ENCODE measurements at regions not wholly inside any gene's neighbourhood (a gene's known extent, or its start where the extent isn't known, plus 50 kb on each side); places are given as distances from the start of the nearest gene placed in this dataset.

DNA sequence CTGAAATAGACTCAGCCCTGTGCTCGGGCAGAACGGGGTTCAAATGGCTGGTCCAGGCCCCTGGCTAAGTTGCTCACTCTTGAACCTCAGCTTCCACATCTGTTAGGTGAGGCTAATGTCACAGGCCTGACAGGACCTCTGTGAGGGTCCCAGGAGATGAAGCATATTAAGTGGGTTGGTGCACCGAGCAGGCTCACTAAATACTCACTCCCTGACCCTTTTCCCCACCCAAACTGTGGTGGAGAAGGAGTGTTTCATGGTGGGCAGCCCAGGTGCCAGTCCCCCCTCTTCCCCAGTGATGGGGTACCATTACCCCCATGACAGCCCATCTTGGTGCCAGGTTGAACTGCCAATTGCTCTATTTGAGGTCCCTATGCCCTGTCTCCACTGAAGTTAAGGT, 286.0 kb downstream of the MYCN start:
- no peak for DNase-seq (ENCODE audit: extremely low spot score)
- CTCF ChIA-PET, result no interaction called here
- POLR2A ChIA-PET, result no interaction called here

DNA sequence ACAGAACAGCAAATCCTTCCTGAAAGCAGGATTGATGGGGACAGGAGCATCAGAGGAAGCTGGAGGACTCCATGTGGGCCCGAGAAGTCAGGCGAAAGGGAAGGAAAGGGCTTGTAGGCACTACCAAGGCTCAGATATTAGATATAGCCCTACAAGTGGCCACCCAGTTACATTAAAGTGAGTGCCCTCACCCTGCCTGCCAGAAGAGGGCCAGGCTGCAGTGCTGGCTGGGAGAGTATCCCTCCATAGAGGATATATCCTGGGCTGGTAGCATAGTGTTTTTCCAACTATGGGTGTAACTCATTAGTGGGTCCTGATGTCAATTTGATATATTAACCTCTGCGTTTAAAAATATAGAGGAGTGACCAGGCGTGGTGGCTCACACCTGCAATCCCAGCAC, 285.2 kb downstream of the MYCN start:
- CTCF ChIA-PET, result no interaction called here
- DNase-seq (ENCODE audit: extremely low spot score), result no peak
- POLR2A ChIA-PET, result no interaction called here
- TF ChIP-seq L3MBTL2 (conservative IDR thresholded peaks at IDR 0.05), result no peak
- no peak for TF ChIP-seq CTBP1 (IDR thresholded peaks at IDR 0.05; ENCODE audit: borderline replicate concordance)

More for the DNA sequence above, 286.0 kb downstream of the MYCN start:
- no peak for TF ChIP-seq LEF1 (IDR thresholded peaks at IDR 0.05; ENCODE audit: borderline replicate concordance)
- TF ChIP-seq ELF4 (IDR thresholded peaks at IDR 0.05), result no peak
- TF ChIP-seq NFRKB (IDR thresholded peaks at IDR 0.05), result no peak
- no peak for TF ChIP-seq SP1 (IDR thresholded peaks at IDR 0.05)
- TF ChIP-seq TARDBP (IDR thresholded peaks at IDR 0.05), result no peak

DNA sequence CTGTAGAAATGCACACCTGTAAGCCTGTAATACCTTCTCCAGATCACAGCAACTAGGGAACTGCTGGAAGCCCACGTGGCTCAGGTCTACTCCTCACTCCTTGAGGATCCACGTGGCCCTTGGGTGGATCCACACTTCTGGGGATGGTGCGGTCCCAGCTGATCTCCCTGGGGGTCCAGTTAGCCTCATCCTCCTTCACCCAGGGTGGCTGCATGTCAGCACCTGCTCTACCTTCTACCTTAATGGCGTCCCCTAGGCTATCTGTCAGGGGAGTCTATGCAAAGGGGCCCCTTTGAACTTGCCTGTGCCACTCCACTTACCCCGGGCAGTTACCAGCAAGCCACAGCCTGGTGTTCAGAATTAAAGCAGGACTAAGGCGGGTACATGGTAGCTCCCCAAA, 284.7 kb downstream of the MYCN start:
- POLR2A ChIA-PET, result no interaction called here
- TF ChIP-seq FOXA1 (IDR thresholded peaks at IDR 0.05) (no peak), NFRKB (IDR thresholded peaks at IDR 0.05) (no peak), L3MBTL2 (conservative IDR thresholded peaks at IDR 0.05) (no peak), SP1 (IDR thresholded peaks at IDR 0.05) (no peak), ARNT (IDR thresholded peaks at IDR 0.05) (no peak), SUZ12 (IDR thresholded peaks at IDR 0.05) (no peak), ZNF384 (IDR thresholded peaks at IDR 0.05) (no peak), LEF1 (IDR thresholded peaks at IDR 0.05; ENCODE audit: borderline replicate concordance) (no peak), HDGF (IDR thresholded peaks at IDR 0.05; ENCODE audit: borderline replicate concordance) (no peak), TARDBP (IDR thresholded peaks at IDR 0.05) (no peak), ELF4 (IDR thresholded peaks at IDR 0.05) (no peak), CTBP1 (IDR thresholded peaks at IDR 0.05; ENCODE audit: borderline replicate concordance) (no peak), BHLHE40 (IDR thresholded peaks at IDR 0.05; ENCODE audit: borderline replicate concordance) (no peak), FOXM1 (IDR thresholded peaks at IDR 0.05; ENCODE audit: borderline replicate concordance) (no peak), FOXK2 (IDR thresholded peaks at IDR 0.05) (no peak)
- TF ChIP-seq, protein P1, sequence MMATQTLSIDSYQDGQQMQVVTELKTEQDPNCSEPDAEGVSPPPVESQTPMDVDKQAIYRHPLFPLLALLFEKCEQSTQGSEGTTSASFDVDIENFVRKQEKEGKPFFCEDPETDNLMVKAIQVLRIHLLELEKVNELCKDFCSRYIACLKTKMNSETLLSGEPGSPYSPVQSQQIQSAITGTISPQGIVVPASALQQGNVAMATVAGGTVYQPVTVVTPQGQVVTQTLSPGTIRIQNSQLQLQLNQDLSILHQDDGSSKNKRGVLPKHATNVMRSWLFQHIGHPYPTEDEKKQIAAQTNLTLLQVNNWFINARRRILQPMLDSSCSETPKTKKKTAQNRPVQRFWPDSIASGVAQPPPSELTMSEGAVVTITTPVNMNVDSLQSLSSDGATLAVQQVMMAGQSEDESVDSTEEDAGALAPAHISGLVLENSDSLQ (IDR thresholded peaks at IDR 0.05), result no peak
- no peak for DNase-seq (ENCODE audit: extremely low spot score)
- CTCF ChIA-PET, result no interaction called here

DNA sequence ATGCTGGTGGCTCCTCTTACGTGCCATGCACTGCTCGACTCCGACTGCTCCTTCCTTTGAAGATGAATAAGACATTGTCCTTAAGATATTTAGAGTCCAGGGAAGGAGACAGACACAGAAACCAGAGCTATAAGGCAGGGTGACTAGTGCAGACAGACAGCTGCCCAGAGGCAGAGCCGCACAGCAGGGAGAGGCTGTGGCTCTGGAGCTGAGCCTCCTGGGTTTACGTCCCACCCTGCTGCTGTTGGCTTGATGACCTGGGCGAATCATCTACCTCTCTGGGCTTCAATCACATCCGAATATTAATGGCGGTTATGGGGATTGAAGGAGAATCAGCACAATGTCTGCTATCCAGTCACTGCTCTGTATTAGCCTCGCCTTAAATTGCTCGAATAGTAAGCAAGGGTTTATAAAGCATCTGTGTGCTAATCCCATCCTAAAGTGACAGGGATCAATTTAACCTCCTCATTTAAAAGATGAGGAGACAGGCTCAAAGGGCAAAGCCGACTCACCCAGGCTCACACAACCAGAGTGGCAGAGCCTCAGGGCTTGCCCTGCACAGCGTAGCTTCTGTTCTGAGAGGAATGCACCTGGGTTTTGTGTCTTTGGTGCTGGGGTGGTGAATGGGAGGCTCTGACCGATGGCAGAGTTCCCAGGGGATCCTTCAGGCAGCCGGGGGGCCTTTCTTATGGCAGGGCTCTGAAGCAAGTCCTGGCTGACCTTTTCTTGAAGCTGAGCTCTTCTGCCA, 284.1 kb downstream of the MYCN start:
- ChIA-PET CTCF (no interaction called here), POLR2A (no interaction called here)
- TF ChIP-seq FOXK2 (IDR thresholded peaks at IDR 0.05) (no peak), TARDBP (IDR thresholded peaks at IDR 0.05) (no peak), ARNT (IDR thresholded peaks at IDR 0.05) (no peak), ELF4 (IDR thresholded peaks at IDR 0.05) (no peak), CTBP1 (IDR thresholded peaks at IDR 0.05; ENCODE audit: borderline replicate concordance) (no peak), L3MBTL2 (conservative IDR thresholded peaks at IDR 0.05) (no peak), HDGF (IDR thresholded peaks at IDR 0.05; ENCODE audit: borderline replicate concordance) (no peak), FOXA1 (IDR thresholded peaks at IDR 0.05) (no peak), SUZ12 (IDR thresholded peaks at IDR 0.05) (no peak), SP1 (IDR thresholded peaks at IDR 0.05) (no peak), BHLHE40 (IDR thresholded peaks at IDR 0.05; ENCODE audit: borderline replicate concordance) (no peak)
- DNase-seq (ENCODE audit: extremely low spot score), result no peak

DNA sequence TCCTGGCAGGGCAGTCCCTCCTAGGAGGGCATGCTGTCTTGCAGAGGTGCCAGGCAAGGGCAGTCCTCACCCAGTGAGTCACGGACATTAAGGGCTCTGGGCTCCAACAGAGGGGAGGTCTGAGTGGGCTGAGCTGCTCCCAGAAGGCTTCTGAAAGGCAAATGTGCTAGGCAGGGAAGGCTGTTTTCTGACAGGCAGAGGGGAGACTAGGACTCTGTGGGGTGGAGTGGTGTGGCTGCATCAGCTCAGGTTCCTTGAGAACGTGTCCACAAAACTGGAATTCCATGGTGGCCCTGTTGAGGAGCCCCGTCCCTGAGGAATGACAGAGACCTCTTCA, 283.5 kb downstream of the MYCN start:
- TF ChIP-seq NFRKB (IDR thresholded peaks at IDR 0.05) (no peak), ELF4 (IDR thresholded peaks at IDR 0.05) (no peak), BHLHE40 (IDR thresholded peaks at IDR 0.05; ENCODE audit: borderline replicate concordance) (no peak), FOXK2 (IDR thresholded peaks at IDR 0.05) (no peak), ZNF384 (IDR thresholded peaks at IDR 0.05) (no peak), FOXM1 (IDR thresholded peaks at IDR 0.05; ENCODE audit: borderline replicate concordance) (no peak)
- ChIA-PET POLR2A (no interaction called here), CTCF (no interaction called here)
- no peak for DNase-seq (ENCODE audit: extremely low spot score)

DNA sequence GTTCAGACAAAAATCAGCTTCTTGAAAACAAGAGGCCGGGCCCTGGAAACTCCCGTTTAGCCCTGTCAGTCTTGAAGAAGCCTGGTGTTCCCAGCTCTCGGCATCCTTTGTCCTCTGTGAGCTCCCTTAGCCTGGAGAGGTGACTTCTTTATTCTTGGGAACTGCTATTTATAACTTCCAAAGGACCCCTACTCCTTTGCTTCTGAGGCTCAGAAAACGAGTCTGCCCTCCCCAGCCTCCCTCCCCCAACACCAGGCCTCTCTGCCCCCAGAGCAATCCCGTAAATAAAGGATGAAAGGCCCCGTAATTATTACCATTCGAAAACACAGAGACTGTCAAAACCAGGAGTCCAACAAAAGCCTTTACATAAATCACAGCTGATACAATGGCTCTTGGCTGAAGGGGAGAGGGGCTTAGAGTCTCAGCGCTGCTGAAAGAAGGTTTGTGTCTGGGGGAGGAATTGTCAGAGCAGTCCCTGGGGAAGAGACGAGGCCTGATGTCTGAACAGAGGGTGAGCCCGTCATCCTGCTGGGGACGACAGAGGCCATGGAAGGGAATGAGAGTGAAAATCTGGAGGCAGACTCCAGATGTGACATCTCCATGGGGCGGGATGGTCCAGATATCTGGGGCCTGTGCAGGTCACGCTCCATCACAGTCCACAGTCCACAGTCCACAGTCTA, 283.0 kb downstream of the MYCN start:
- ChIA-PET POLR2A (no interaction called here), CTCF (no interaction called here)
- no peak for TF ChIP-seq ZNF384 (IDR thresholded peaks at IDR 0.05)
- TF ChIP-seq, protein P1 (IDR thresholded peaks at IDR 0.05), result no peak
- DNase-seq (ENCODE audit: extremely low spot score), result no peak

DNA sequence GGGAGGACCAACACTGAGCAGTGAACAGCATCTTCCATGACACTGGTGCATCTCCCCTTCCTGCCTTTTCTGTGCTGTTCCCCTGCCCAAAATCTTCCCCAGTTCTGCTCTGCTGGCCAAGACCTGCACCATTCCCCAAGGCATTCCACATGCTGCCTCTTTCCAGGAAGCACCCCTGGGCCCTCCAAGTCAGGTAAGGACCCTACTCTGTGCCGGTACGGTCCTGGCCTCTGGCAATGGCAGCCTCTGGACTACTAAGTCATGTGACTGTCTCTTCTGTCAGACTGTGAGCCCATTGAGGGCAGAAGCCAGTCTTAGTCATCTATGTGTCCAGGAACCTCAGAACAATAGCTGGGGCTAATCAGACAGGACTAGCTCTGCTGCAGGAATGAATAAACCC, 282.0 kb downstream of the MYCN start:
- ChIA-PET POLR2A (no interaction called here), CTCF (no interaction called here)
- no peak for DNase-seq (ENCODE audit: extremely low spot score)
- no peak for TF ChIP-seq FOXK2 (IDR thresholded peaks at IDR 0.05)

DNA sequence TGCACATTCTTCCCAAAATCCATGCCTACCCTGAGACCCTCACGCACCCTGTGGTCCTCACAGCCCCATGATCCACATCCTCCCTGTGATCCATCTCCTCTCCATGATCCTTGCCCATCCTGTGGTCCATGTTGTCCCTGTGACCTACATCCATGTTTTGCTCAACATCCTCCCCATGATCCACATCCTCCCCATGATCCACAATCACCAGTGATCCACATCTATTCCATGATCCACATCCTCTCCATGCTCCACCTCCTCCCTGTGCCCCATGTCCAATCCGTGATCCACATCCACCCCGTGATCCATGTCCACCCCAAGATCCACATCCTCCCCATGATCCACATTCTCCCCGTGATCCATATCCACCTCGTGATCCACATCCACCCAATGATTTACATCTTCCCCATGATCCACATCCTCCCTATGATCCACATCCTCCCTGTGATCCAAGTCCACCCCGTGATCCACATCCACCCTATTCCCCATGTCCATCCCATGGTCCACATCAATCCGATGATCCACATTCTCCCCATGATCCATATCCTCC, 281.2 kb downstream of the MYCN start:
- TF ChIP-seq NFRKB (IDR thresholded peaks at IDR 0.05) (no peak), ARNT (IDR thresholded peaks at IDR 0.05) (no peak)
- ChIA-PET POLR2A (no interaction called here), CTCF (no interaction called here)
- no peak for DNase-seq (ENCODE audit: extremely low spot score)
